GM18511 (cell line): ENCODE measurements at regions not wholly inside any gene's neighbourhood (a gene's known extent, or its start where the extent isn't known, plus 50 kb on each side); places are given as distances from the start of the nearest gene placed in this dataset.
"Not testable (repeated sequence)": the region's sequence is repeated elsewhere in the genome, so short reads cannot be mapped to it uniquely, and the experiment has no call there.

Experiments used
- ATAC-seq: cut with Tn5 transposase; IDR thresholded peaks from one replicate; pipeline ENCODE4 v1.9.1; 2021; ENCODE audit warnings: mild to moderate bottlenecking, moderate library complexity; ENCODE audit not compliant: unreplicated experiment

- no peak for ATAC-seq
Observed at GRCh38 chr5:173434270-173434669, 106.1 kb upstream of the STC2 start.

GRCh38 chr5:173430394-173430793 is 102.2 kb upstream of the STC2 start:
- no peak for ATAC-seq

- no peak for ATAC-seq
Observed at GRCh38 chr5:173429489-173430150, 101.4 kb upstream of the STC2 start.

- no peak for ATAC-seq
Observed at GRCh38 chr5:173423452-173424117, 95.4 kb upstream of the STC2 start.

GRCh38 chr5:173420108-173420507 is 91.9 kb upstream of the STC2 start:
- ATAC-seq, result no peak

- no peak for ATAC-seq
Observed at GRCh38 chr5:173413471-173413982, 85.3 kb upstream of the STC2 start.

- no peak for ATAC-seq
Observed at GRCh38 chr5:173412566-173412965, 84.4 kb upstream of the STC2 start.

- ATAC-seq, result no peak
Observed at GRCh38 chr5:173411791-173412555, 83.8 kb upstream of the STC2 start.

- no peak for ATAC-seq
Observed at GRCh38 chr5:173410459-173411233, 82.4 kb upstream of the STC2 start.

GRCh38 chr5:173408946-173409345 is 80.7 kb upstream of the STC2 start:
- ATAC-seq, result no peak

GRCh38 chr5:173399851-173400250 is 71.6 kb upstream of the STC2 start:
- no peak for ATAC-seq

GRCh38 chr5:173397516-173397915 is 69.3 kb upstream of the STC2 start:
- ATAC-seq, result no peak

- no peak for ATAC-seq
Observed at GRCh38 chr5:173396311-173396993, 68.2 kb upstream of the STC2 start.

GRCh38 chr5:173395933-173396308 is 67.7 kb upstream of the STC2 start:
- no peak for ATAC-seq

- ATAC-seq, result no peak
Observed at GRCh38 chr5:173395257-173395932, 67.2 kb upstream of the STC2 start.

- no peak for ATAC-seq
Observed at GRCh38 chr5:173394701-173395100, 66.5 kb upstream of the STC2 start.

GRCh38 chr5:173392172-173392571 is 64.0 kb upstream of the STC2 start:
- ATAC-seq, result no peak

- no peak for ATAC-seq
Observed at GRCh38 chr5:173391031-173391430, 62.8 kb upstream of the STC2 start.

GRCh38 chr5:173387293-173387692 is 59.1 kb upstream of the STC2 start:
- not testable (repeated sequence) for ATAC-seq

- no peak for ATAC-seq
Observed at GRCh38 chr5:173385832-173386360, 57.7 kb upstream of the STC2 start.
